GM23248 (cell line): ENCODE measurements at regions not wholly inside any gene's neighbourhood (a gene's known extent, or its start where the extent isn't known, plus 50 kb on each side); places are given as distances from the start of the nearest gene placed in this dataset.
"Not testable (repeated sequence)": the region's sequence is repeated elsewhere in the genome, so short reads cannot be mapped to it uniquely, and the experiment has no call there.

Experiments used
- DNase-seq: peaks from one replicate; pipeline ENCODE4 v3.0.0-alpha.2; 2015
- H2AFZ ChIP-seq: fragments of 200-600 bp; sonication (generic); 2 replicates; pipeline ENCODE4 v1.6.1; 2016; ENCODE audit warnings: antibody characterized with exemption
- H3F3A ChIP-seq: fragments of 200-600 bp; sonication (generic); 2 replicates; pipeline ENCODE4 v1.6.1; 2016; ENCODE audit warnings: mild to moderate bottlenecking, antibody characterized with exemption, mixed run types; ENCODE audit not compliant: insufficient read depth
- H3K27ac ChIP-seq: fragments of 200-600 bp; sonication (generic); 2 replicates; pipeline ENCODE4 v1.5.1; 2016; ENCODE audit warnings: mild to moderate bottlenecking
- H3K27me3 ChIP-seq: fragments of 200-600 bp; sonication (generic); replicated peaks from 2 replicates; pipeline ENCODE4 v1.6.1; 2016; ENCODE audit warnings: mild to moderate bottlenecking; ENCODE audit not compliant: insufficient read depth
- H3K36me3 ChIP-seq: fragments of 200-600 bp; sonication (generic); 2 replicates; pipeline ENCODE4 v1.6.1; 2016; ENCODE audit warnings: low read depth, mild to moderate bottlenecking
- H3K4me1 ChIP-seq: fragments of 200-600 bp; sonication (generic); 2 replicates; pipeline ENCODE4 v1.6.1; 2016; ENCODE audit warnings: mild to moderate bottlenecking; ENCODE audit not compliant: insufficient read depth
- H3K4me2 ChIP-seq: fragments of 200-600 bp; sonication (generic); one replicate; pipeline ENCODE4 v1.6.1; 2016; ENCODE audit warnings: mild to moderate bottlenecking; ENCODE audit not compliant: unreplicated experiment
- H3K4me3 ChIP-seq: fragments of 200-600 bp; sonication (generic); 2 replicates; pipeline ENCODE4 v1.5.1; 2016; ENCODE audit warnings: mild to moderate bottlenecking
- H3K79me2 ChIP-seq: fragments of 200-600 bp; sonication (generic); 2 replicates; pipeline ENCODE4 v1.6.1; 2016; ENCODE audit warnings: mild to moderate bottlenecking; ENCODE audit not compliant: insufficient read depth
- H3K9ac ChIP-seq: fragments of 200-600 bp; sonication (generic); 2 replicates; pipeline ENCODE4 v1.6.1; 2016; ENCODE audit warnings: mild to moderate bottlenecking
- H3K9me2 ChIP-seq: fragments of 200-600 bp; sonication (generic); 2 replicates; pipeline ENCODE4 v1.6.1; 2016; ENCODE audit warnings: mixed run types, mild to moderate bottlenecking, moderate library complexity; ENCODE audit not compliant: insufficient read depth
- H3K9me3 ChIP-seq: fragments of 200-600 bp; sonication (generic); one replicate; pipeline ENCODE4 v1.6.1; 2017; ENCODE audit warnings: low read depth
- H4K20me1 ChIP-seq: fragments of 200-600 bp; sonication (generic); 2 replicates; pipeline ENCODE4 v1.6.0; 2016; ENCODE audit not compliant: insufficient read depth
- EZH2 ChIP-seq: fragments of 200-600 bp; sonication (generic); IDR thresholded peaks from 2 replicates; pipeline ENCODE4 v1.6.1; 2018; ENCODE audit warnings: antibody characterized with exemption, mild to moderate bottlenecking; ENCODE audit not compliant: insufficient read depth, poor library complexity, severe bottlenecking
- EZH2phosphoT487 ChIP-seq: fragments of 200-600 bp; sonication (generic); IDR thresholded peaks from 2 replicates; pipeline ENCODE4 v1.6.1; 2018; ENCODE audit warnings: antibody characterized with exemption, moderate library complexity, mild to moderate bottlenecking, low read depth; ENCODE audit not compliant: insufficient read depth
- WGBS, 2 experiments: methylation state at CpG; one replicate each; pipeline ENCODE4 v1.1.6; 2015 to 2017; ENCODE audit warnings: low lambda C conversion rate in 2 of 2, low coverage in 1 of 2; ENCODE audit errors: missing lambda C conversion rate in 2 of 2; 5-methylcytosine and 5-hydroxymethylcytosine counted together
- in situ Hi-C: fragments of 300-500 bp; cut with MboI; formaldehyde crosslinking; loops from 2 replicates; pipeline ENCODE4 v1.15.0; 2020

- no peak overlapping the region for H3K4me3 ChIP-seq
Measured at GRCh38 chr11:122563761-122564160, 91.8 kb upstream of the UBASH3B start.

GRCh38 chr11:122559734-122560382, 95.7 kb upstream of the UBASH3B start:
- Histone ChIP-seq H3K79me2 (no peaks in the 10 kb centered on the region), H4K20me1 (no peaks in the 10 kb centered on the region), H3K36me3 (no peaks in the 10 kb centered on the region), H3K9ac (no peak overlapping the region), H3K27ac (no peak overlapping the region), H3K4me1 (no peaks in the 10 kb centered on the region), H3K4me3 (no peak overlapping the region), H2AFZ (no peak overlapping the region), H3K9me2 (no peaks in the 10 kb centered on the region), H3K27me3 (peaks cover 16% of the 10 kb centered on the region; the same call in 1 of the 2 replicates), H3K4me2 (no peak overlapping the region), H3F3A (no peaks in the 10 kb centered on the region), H3K9me3 (no peaks in the 10 kb centered on the region)
- DNase-seq = no peak
- no peak for TF ChIP-seq EZH2phosphoT487
- TF ChIP-seq EZH2 = no peak
- WGBS, 2 experiments = 71% methylated on average over 9 of the region's 9 CpGs
- in situ Hi-C loops = no loop called here

More at GRCh38 chr11:122563761-122564160, 91.8 kb upstream of the UBASH3B start:
- Histone ChIP-seq H3K9me3 (no peaks in the 10 kb centered on the region), H2AFZ (no peak overlapping the region), H3K4me1 (no peaks in the 10 kb centered on the region), H3K9ac (no peak overlapping the region), H3K27me3 (peaks cover 31% of the 10 kb centered on the region), H3F3A (no peaks in the 10 kb centered on the region), H3K4me2 (no peak overlapping the region), H3K79me2 (no peaks in the 10 kb centered on the region), H3K36me3 (no peaks in the 10 kb centered on the region), H4K20me1 (no peaks in the 10 kb centered on the region), H3K27ac (no peak overlapping the region), H3K9me2 (no peaks in the 10 kb centered on the region)
- no peak for DNase-seq
- WGBS, 2 experiments = 61 to 71% methylated on average over 3 of the region's 3 CpGs
- TF ChIP-seq EZH2 (no peak), EZH2phosphoT487 (no peak)
- in situ Hi-C loops = no loop called here

GRCh38 chr11:122559218-122559617, 96.3 kb upstream of the UBASH3B start:
- H3K4me1 ChIP-seq, DNase-seq, H3K9ac ChIP-seq, H3K4me3 ChIP-seq, H4K20me1 ChIP-seq, H3K4me2 ChIP-seq, H2AFZ ChIP-seq, H3F3A ChIP-seq, H3K79me2 ChIP-seq, H3K36me3 ChIP-seq, H3K9me3 ChIP-seq, H3K27ac ChIP-seq, in situ Hi-C loops, H3K9me2 ChIP-seq: not testable (repeated sequence)
- peaks cover 16% of the 10 kb centered on the region; the same call in 1 of the 2 replicates for H3K27me3 ChIP-seq
- 88 to 91% methylated on average over 9 of the region's 9 CpGs for WGBS, 2 experiments

- 63 to 65% methylated on average over 6 of the region's 6 CpGs for WGBS, 2 experiments
Measured at GRCh38 chr11:122557163-122557562, 98.4 kb upstream of the UBASH3B start.

GRCh38 chr11:122556605-122557004, 98.9 kb upstream of the UBASH3B start:
- peak overlapping the region; percentile 91 for H2AFZ ChIP-seq
- H3K36me3 ChIP-seq = no peaks in the 10 kb centered on the region
- DNase-seq = peak; percentile 69
- H3K79me2 ChIP-seq = no peaks in the 10 kb centered on the region
- H3K27me3 ChIP-seq = peaks cover 4% of the 10 kb centered on the region; the same call in 1 of the 2 replicates
- no peaks in the 10 kb centered on the region for H3K9me3 ChIP-seq
- H3K9ac ChIP-seq = peak overlapping the region; percentile 39
- H3K4me3 ChIP-seq = peak overlapping the region; percentile 73
- no peaks in the 10 kb centered on the region for H3K9me2 ChIP-seq
- no peak overlapping the region for H3K27ac ChIP-seq
- H3K4me1 ChIP-seq = no peaks in the 10 kb centered on the region
- in situ Hi-C loops = no loop called here
- H3K4me2 ChIP-seq = peak overlapping the region; percentile 94
- TF ChIP-seq EZH2 (no peak), EZH2phosphoT487 (no peak)
- no peaks in the 10 kb centered on the region for H3F3A ChIP-seq
- no peaks in the 10 kb centered on the region for H4K20me1 ChIP-seq
- WGBS, 2 experiments = 4 to 6% methylated on average over 23 to 27 of the region's 34 CpGs

More at GRCh38 chr11:122557163-122557562, 98.4 kb upstream of the UBASH3B start:
- Histone ChIP-seq H3K4me3 (peak overlapping the region; percentile 73), H3K4me2 (peak overlapping the region; percentile 94), H2AFZ (peak overlapping the region; percentile 91), H3K9ac (0 out of 2 replicates have a peak overlapping the region, but pooled peaks have one; percentile 39)
- H3K9me2 ChIP-seq, H3F3A ChIP-seq, DNase-seq, in situ Hi-C loops, H3K36me3 ChIP-seq, H3K79me2 ChIP-seq, H3K27me3 ChIP-seq, H3K27ac ChIP-seq, H4K20me1 ChIP-seq, H3K9me3 ChIP-seq, H3K4me1 ChIP-seq: not testable (repeated sequence)
